HCT116 (cell line): ENCODE measurements at regions not wholly inside any gene's neighbourhood (a gene's known extent, or its start where the extent isn't known, plus 50 kb on each side); places are given as distances from the start of the nearest gene placed in this dataset.

ENCODE experiments used
- ATAC-seq: fragments of 200-7000 bp; cut with Tn5 transposase; 2 replicates; pipeline ENCODE4 v1.9.1; 2020; ENCODE audit warnings: mild to moderate bottlenecking, moderate library complexity
- BruUV-seq: library from RNA; stranded (reverse); fragments of 400-500 nt; replicated peaks from 2 replicates; lab custom pipeline; 2021; lab: Mats Ljungman, UMichigan
- CTCF ChIA-PET: fragments of 300-600 bp; sonication (Branson Sonifier 250); formaldehyde crosslinking; loops from one replicate; lab custom pipeline; 2021; ENCODE audit warnings: antibody characterized with exemption; lab: Charles Lee
- POLR2A ChIA-PET: fragments of 300-600, 350-600 bp; sonication (Branson Sonifier 250); formaldehyde crosslinking; loops from one replicate; lab custom pipeline; 2021; ENCODE audit warnings: antibody characterized with exemption; lab: Charles Lee
- RAD21 ChIA-PET, 2 experiments: fragments of 300-600 bp; sonication (Branson Sonifier 250); formaldehyde crosslinking; loops; one replicate each; lab custom pipeline; 2023; ENCODE audit warnings: low total read pairs in 2 of 2; ENCODE audit not compliant: uncharacterized antibody in 2 of 2, unreplicated experiment in 2 of 2, low non-redundant PET in 1 of 2; lab: Charles Lee
- DNase-seq: peaks from one replicate; pipeline ENCODE4 v3.0.0-alpha.2; 2010; ENCODE audit warnings: low read depth, low spot score
- H2AFZ ChIP-seq: fragments of 200-600 bp; shearing (Covaris generic), sonication (generic); 2 replicates; pipeline ENCODE4 v1.6.1; 2017; ENCODE audit warnings: low read depth, mixed run types, mixed read lengths, antibody characterized with exemption, low read length; ENCODE audit not compliant: poor library complexity, severe bottlenecking
- H3K27ac ChIP-seq: 2 replicates; pipeline ENCODE4 v1.5.1; 2012; ENCODE audit warnings: low read depth, low read length
- H3K27me3 ChIP-seq: fragments of 200-600 bp; sonication (generic); 2 replicates; pipeline ENCODE4 v1.6.1; 2016; ENCODE audit warnings: mixed run types, low read length, mixed read lengths; ENCODE audit not compliant: insufficient read depth
- H3K36me3 ChIP-seq, 2 experiments: fragments of 200-500 bp in 1 of 2; fragments of 200-600 bp in 1 of 2; sonication (Bioruptor generic) in 1 of 2; sonication (generic) in 1 of 2; 2 replicates each; pipeline versions ENCODE4 v1.5.1 to v1.6.1; 2014 to 2016; ENCODE audit warnings: low read length in 2 of 2, inconsistent platforms in 1 of 2, mixed read lengths in 1 of 2, mixed run types in 1 of 2; ENCODE audit not compliant: insufficient read depth in 2 of 2, control insufficient read depth in 1 of 2
- H3K4me1 ChIP-seq, 2 experiments: fragments of 200-600 bp in 1 of 2; sonication (generic) in 1 of 2; 2 replicates each; pipeline versions ENCODE4 v1.5.1 to v1.6.1; 2012 to 2017; ENCODE audit warnings: low read length in 2 of 2, inconsistent platforms in 1 of 2, mild to moderate bottlenecking in 1 of 2, mixed read lengths in 1 of 2, mixed run types in 1 of 2, moderate library complexity in 1 of 2; ENCODE audit not compliant: insufficient read depth in 2 of 2, control insufficient read depth in 1 of 2
- H3K4me2 ChIP-seq: fragments of 200-600 bp; sonication (generic); 2 replicates; pipeline ENCODE4 v1.6.1; 2017; ENCODE audit warnings: mixed run types, low read length, mixed read lengths
- H3K4me3 ChIP-seq, 2 experiments: fragments of 200-600 bp in 1 of 2; sonication (generic) in 1 of 2; replicated peaks in 1 of 2; 2 replicates each; pipeline ENCODE4 v1.5.1; 2011 to 2016; ENCODE audit warnings: low read length in 2 of 2, control low read depth in 1 of 2, low read depth in 1 of 2, mild to moderate bottlenecking in 1 of 2, mixed read lengths in 1 of 2, mixed run types in 1 of 2
- H3K79me2 ChIP-seq: fragments of 200-600 bp; sonication (generic); 2 replicates; pipeline ENCODE4 v1.6.1; 2017; ENCODE audit warnings: mild to moderate bottlenecking, mixed run types, low read length, moderate library complexity, mixed read lengths; ENCODE audit not compliant: insufficient read depth
- H3K9ac ChIP-seq: fragments of 200-600 bp; sonication (generic); 2 replicates; pipeline ENCODE4 v1.6.1; 2016; ENCODE audit warnings: low read length, mixed read lengths
- H3K9me2 ChIP-seq: fragments of 200-600 bp; sonication (generic), shearing (Covaris generic); 2 replicates; pipeline ENCODE4 v1.6.1; 2017; ENCODE audit warnings: mixed run types, mild to moderate bottlenecking, moderate library complexity; ENCODE audit not compliant: insufficient read depth
- H3K9me3 ChIP-seq, 2 experiments: fragments of 200-500 bp in 1 of 2; fragments of 200-600 bp in 1 of 2; sonication (Bioruptor generic) in 1 of 2; sonication (generic) in 1 of 2; 2 replicates each; pipeline ENCODE4 v1.6.1; 2014 to 2017; ENCODE audit warnings: low read length in 2 of 2, mixed read lengths in 2 of 2, inconsistent platforms in 1 of 2, low read depth in 1 of 2, mild to moderate bottlenecking in 1 of 2, mixed run types in 1 of 2, moderate library complexity in 1 of 2; ENCODE audit not compliant: control insufficient read depth in 1 of 2, insufficient read depth in 1 of 2
- H4K20me1 ChIP-seq: fragments of 200-600 bp; sonication (generic), shearing (Covaris generic); 2 replicates; pipeline ENCODE4 v1.6.1; 2017; ENCODE audit warnings: mixed run types, mild to moderate bottlenecking, moderate library complexity; ENCODE audit not compliant: insufficient read depth
- ATF3 ChIP-seq: IDR thresholded peaks from 2 replicates; pipeline ENCODE4 v1.6.1; 2012
- CTCF ChIP-seq, 3 experiments: fragments of 200-600 bp in 1 of 3; sonication (generic) in 1 of 3; IDR thresholded peaks in 2 of 3; conservative IDR thresholded peaks in 1 of 3; 2 replicates each; pipeline ENCODE4 v1.5.1; 2012 to 2017; ENCODE audit warnings: low read depth in 2 of 3, low read length in 2 of 3, antibody characterized with exemption in 1 of 3, borderline replicate concordance in 1 of 3, control low read depth in 1 of 3, mild to moderate bottlenecking in 1 of 3, mixed read lengths in 1 of 3, mixed run types in 1 of 3, moderate library complexity in 1 of 3; ENCODE audit not compliant: insufficient read depth in 1 of 3
- EZH2phosphoT487 ChIP-seq: fragments of 200-600 bp; IDR thresholded peaks from 2 replicates; pipeline ENCODE4 v1.6.1; 2018; ENCODE audit warnings: antibody characterized with exemption, borderline replicate concordance
- FOSL1 ChIP-seq: IDR thresholded peaks from 2 replicates; pipeline ENCODE4 v1.6.1; 2012; ENCODE audit warnings: low read depth
- JUND ChIP-seq: IDR thresholded peaks from 2 replicates; pipeline ENCODE4 v1.6.1; 2012
- MAX ChIP-seq: IDR thresholded peaks from 2 replicates; pipeline ENCODE4 v1.6.1; 2012
- POLR2A ChIP-seq: IDR thresholded peaks from 2 replicates; pipeline ENCODE4 v1.7.0; 2011; ENCODE audit warnings: borderline replicate concordance; ENCODE audit not compliant: insufficient read depth, insufficient read length; ENCODE audit errors: extremely low read depth
- POLR2AphosphoS5 ChIP-seq: IDR thresholded peaks from 2 replicates; pipeline ENCODE4 v1.6.1; 2011; ENCODE audit warnings: mild to moderate bottlenecking, low read depth, low read length, moderate library complexity
- RAD21 ChIP-seq: IDR thresholded peaks from 2 replicates; pipeline ENCODE4 v1.6.1; 2012; ENCODE audit warnings: low read depth, mild to moderate bottlenecking
- REST ChIP-seq: IDR thresholded peaks from 2 replicates; pipeline ENCODE4 v1.6.1; 2012; ENCODE audit warnings: low read depth
- SIN3A ChIP-seq: IDR thresholded peaks from 2 replicates; pipeline ENCODE4 v1.6.1; 2012; ENCODE audit warnings: low read depth
- SP1 ChIP-seq: IDR thresholded peaks from 2 replicates; pipeline ENCODE4 v1.6.1; 2012; ENCODE audit warnings: low read depth
- SRF ChIP-seq: IDR thresholded peaks from 2 replicates; pipeline ENCODE4 v1.6.1; 2012; ENCODE audit warnings: low read depth
- YY1 ChIP-seq: IDR thresholded peaks from 2 replicates; pipeline ENCODE4 v1.6.1; 2011; ENCODE audit warnings: low read length, low read depth, moderate library complexity, mild to moderate bottlenecking; ENCODE audit not compliant: insufficient replicate concordance; ENCODE audit errors: extremely low read depth
- ZNF274 ChIP-seq: fragments of 200-500 bp; sonication (Bioruptor generic); IDR thresholded peaks from 2 replicates; pipeline ENCODE4 v1.6.1; 2014; ENCODE audit warnings: mild to moderate bottlenecking, low read depth, low read length, inconsistent platforms
- intact Hi-C: fragments of 100-400 bp; cut with micrococcal nuclease; formaldehyde crosslinking; loops from 2 replicates; pipeline ENCODE4 v1.10.0; 2022

- Histone ChIP-seq H3K36me3 (no peaks in the 10 kb centered on the region), H2AFZ (no peak overlapping the region), H4K20me1 (no peaks in the 10 kb centered on the region), H3K9ac (no peak overlapping the region), H3K4me2 (no peak overlapping the region), H3K79me2 (no peaks in the 10 kb centered on the region), H3K27ac (no peak overlapping the region), H3K4me1 (no peaks in the 10 kb centered on the region), H3K9me2 (no peaks in the 10 kb centered on the region), H3K9me3 (peaks cover 16 to 24% of the 10 kb centered on the region in 2 experiments; a peak in 2 of 4 replicates), H3K27me3 (no peaks in the 10 kb centered on the region), H3K4me3 (no peak overlapping the region)
- no peak for TF ChIP-seq EZH2phosphoT487
- TF ChIP-seq POLR2AphosphoS5, result no peak
- no peak for TF ChIP-seq MAX
- TF ChIP-seq SRF, result no peak
- no peak for TF ChIP-seq JUND
- no peak for TF ChIP-seq ATF3
- ChIA-PET CTCF (no interaction called here), RAD21 (no interaction called here), POLR2A (no interaction called here)
- BruUV-seq, result no TSS peak
- no peak for DNase-seq
- ATAC-seq, result no peak
- intact Hi-C loops, result no loop called here
These were observed 1014.4 kb upstream of the GOT2 start for GRCh38 chr16:59748531-59748930.

- BruUV-seq, result no TSS peak
- DNase-seq, result no peak
- Histone ChIP-seq H3K4me3 (no peak overlapping the region), H3K9ac (no peak overlapping the region), H3K9me3 (peaks cover 19 to 21% of the 10 kb centered on the region in 2 experiments; a peak in 2 of 4 replicates), H3K36me3 (no peaks in the 10 kb centered on the region), H3K4me2 (no peak overlapping the region), H3K27me3 (no peaks in the 10 kb centered on the region), H2AFZ (no peak overlapping the region), H3K9me2 (no peaks in the 10 kb centered on the region), H3K4me1 (no peaks in the 10 kb centered on the region), H3K79me2 (no peaks in the 10 kb centered on the region), H4K20me1 (no peaks in the 10 kb centered on the region), H3K27ac (no peak overlapping the region)
- CTCF ChIA-PET, result no interaction called here
- POLR2A ChIA-PET, result no interaction called here
- ATAC-seq, result no peak
- intact Hi-C loops, result no loop called here
- RAD21 ChIA-PET, result no interaction called here
- TF ChIP-seq EZH2phosphoT487 (no peak), POLR2A (no peak), FOSL1 (no peak), SIN3A (no peak), MAX (no peak), ATF3 (no peak), RAD21 (no peak), ZNF274 (no peak), SP1 (no peak), YY1 (no peak), CTCF (IDR thresholded peaks at IDR 0.05 in 2 of 3, conservative IDR thresholded peaks at IDR 0.05 in 1 of 3; ENCODE audit: borderline replicate concordance in 1 of 3, insufficient read depth in 1 of 3, low read depth in 2 of 3, low read length in 2 of 3) (no peak), REST (no peak)
These were observed 1009.4 kb upstream of the GOT2 start for GRCh38 chr16:59743504-59743903.
